Testis (tissue), 2 donors: ENCODE measurements at regions not wholly inside any gene's neighbourhood (a gene's known extent, or its start where the extent isn't known, plus 50 kb on each side); places are given as distances from the start of the nearest gene placed in this dataset.
A peak's percentile ranks its signal among the peaks of the same experiment; 100 is the strongest.

Source experiments
- DNase-seq: peaks from one replicate; pipeline ENCODE4 v3.0.0-alpha.2; 2019
- H3K27ac ChIP-seq, 2 donors: fragments of 200-600 bp; sonication (generic); one replicate each; pipeline ENCODE4 v1.5.1; 2019
- H3K27me3 ChIP-seq: fragments of 200-600 bp; sonication (generic); one replicate; pipeline ENCODE4 v1.5.1; 2019
- H3K36me3 ChIP-seq: fragments of 200-600 bp; sonication (generic); one replicate; pipeline ENCODE4 v1.5.1; 2017; ENCODE audit warnings: low read depth; ENCODE audit errors: missing control alignments
- H3K4me1 ChIP-seq: fragments of 200-600 bp; sonication (generic); one replicate; pipeline ENCODE4 v1.5.1; 2019
- H3K4me3 ChIP-seq, 2 donors: fragments of 200-600 bp; sonication (generic); one replicate each; pipeline ENCODE4 v1.5.1; 2017 to 2019
- H3K9me3 ChIP-seq: fragments of 200-600 bp; sonication (generic); one replicate; pipeline ENCODE4 v1.5.1; 2017
- CTCF ChIP-seq, 3 experiments: fragments of 450-650 bp in 2 of 3; fragments of 200-600 bp in 1 of 3; sonication (generic) in 1 of 3; IDR thresholded peaks; one replicate each; pipeline ENCODE4 v1.5.1; 2016 to 2019; ENCODE audit warnings: antibody characterized with exemption in 3 of 3, mild to moderate bottlenecking in 2 of 3, moderate library complexity in 1 of 3
- POLR2A ChIP-seq: fragments of 450-650 bp; IDR thresholded peaks from one replicate; pipeline ENCODE4 v1.6.1; 2017; ENCODE audit warnings: antibody characterized with exemption, mild to moderate bottlenecking, moderate library complexity
- WGBS, 2 donors: methylation state at CpG; one replicate each; pipeline ENCODE4 v1.1.5; 2018; 5-methylcytosine and 5-hydroxymethylcytosine counted together
- intact Hi-C: fragments of 100-400 bp; cut with DNase I; formaldehyde crosslinking; loops from one replicate; pipeline ENCODE4 v1.15.1; 2023; ENCODE audit warnings: low total_unique reads

- TF ChIP-seq POLR2A (no peak), CTCF (IDR thresholded peaks at IDR 0.05) (peak in 1 of 3 experiments; percentile 27)
- Histone ChIP-seq H3K36me3 (no peaks in the 10 kb centered on the region), H3K4me1 (no peaks in the 10 kb centered on the region), H3K9me3 (no peaks in the 10 kb centered on the region), H3K27ac (no peak overlapping the region), H3K27me3 (no peaks in the 10 kb centered on the region), H3K4me3 (no peak overlapping the region)
- intact Hi-C loops: no loop called here
- WGBS, 2 donors: 80 to 100% methylated on average over 3 of the region's 3 CpGs
- DNase-seq: peak; percentile 30
Measured at GRCh38 chr20:60224914-60225313, 266.7 kb downstream of the CDH26 start.

GRCh38 chr20:60228255-60228654, 270.0 kb downstream of the CDH26 start:
- no peak for DNase-seq
- no peaks in the 10 kb centered on the region for H3K9me3 ChIP-seq
- H3K27ac ChIP-seq: no peak overlapping the region
- H3K36me3 ChIP-seq: no peaks in the 10 kb centered on the region
- WGBS, 2 donors: 78 to 88% methylated on average over 3 of the region's 3 CpGs
- no peaks in the 10 kb centered on the region for H3K4me1 ChIP-seq
- TF ChIP-seq CTCF (IDR thresholded peaks at IDR 0.05): no peak
- no peak for TF ChIP-seq POLR2A
- H3K27me3 ChIP-seq: no peaks in the 10 kb centered on the region
- no peak overlapping the region for H3K4me3 ChIP-seq
- intact Hi-C loops: no loop called here

GRCh38 chr20:60232380-60232779, 274.2 kb downstream of the CDH26 start:
- Histone ChIP-seq H3K27ac (no peak overlapping the region), H3K4me3 (no peak overlapping the region), H3K9me3 (no peaks in the 10 kb centered on the region), H3K36me3 (no peaks in the 10 kb centered on the region), H3K27me3 (no peaks in the 10 kb centered on the region), H3K4me1 (no peaks in the 10 kb centered on the region)
- TF ChIP-seq POLR2A (no peak), CTCF (IDR thresholded peaks at IDR 0.05) (no peak)
- no peak for DNase-seq
- intact Hi-C loops: no loop called here
- 84 to 88% methylated on average over 4 of the region's 4 CpGs for WGBS, 2 donors

- no peak overlapping the region for H3K4me3 ChIP-seq
- DNase-seq: no peak
- 41 to 48% methylated on average over 3 of the region's 3 CpGs for WGBS, 2 donors
- no peaks in the 10 kb centered on the region for H3K27me3 ChIP-seq
- no peaks in the 10 kb centered on the region for H3K36me3 ChIP-seq
- no peaks in the 10 kb centered on the region for H3K4me1 ChIP-seq
- intact Hi-C loops: no loop called here
- no peaks in the 10 kb centered on the region for H3K9me3 ChIP-seq
- no peak for TF ChIP-seq CTCF (IDR thresholded peaks at IDR 0.05)
- no peak for TF ChIP-seq POLR2A
- H3K27ac ChIP-seq: no peak overlapping the region
Measured at GRCh38 chr20:60233018-60233630, 274.9 kb downstream of the CDH26 start.

GRCh38 chr20:60236613-60237012, 278.4 kb downstream of the CDH26 start:
- WGBS, 2 donors: 81 to 97% methylated on average over 1 of the region's 1 CpG
- no peak for DNase-seq
- no peaks in the 10 kb centered on the region for H3K36me3 ChIP-seq
- no peaks in the 10 kb centered on the region for H3K9me3 ChIP-seq
- intact Hi-C loops: no loop called here
- no peaks in the 10 kb centered on the region for H3K4me1 ChIP-seq
- H3K4me3 ChIP-seq: no peak overlapping the region
- TF ChIP-seq CTCF (IDR thresholded peaks at IDR 0.05): no peak
- TF ChIP-seq POLR2A: no peak
- H3K27me3 ChIP-seq: no peaks in the 10 kb centered on the region
- no peak overlapping the region for H3K27ac ChIP-seq
